Endothelial cell of umbilical vein (primary cell): ENCODE measurements at regions not wholly inside any gene's neighbourhood (a gene's known extent, or its start where the extent isn't known, plus 50 kb on each side); places are given as distances from the start of the nearest gene placed in this dataset.

Experiments
- CTCF ChIP-seq, 2 donors: IDR thresholded peaks; 1 replicate in 1 of 2; 2 replicates in 1 of 2; pipeline ENCODE4 v1.5.1; 2011; ENCODE audit warnings: low read length in 2 of 2, mild to moderate bottlenecking in 2 of 2, moderate library complexity in 2 of 2, control low read depth in 1 of 2, inconsistent platforms in 1 of 2, low read depth in 1 of 2; ENCODE audit not compliant: insufficient read depth in 1 of 2; ENCODE audit errors: extremely low read depth in 1 of 2
- POLR2AphosphoS5 ChIP-seq: IDR thresholded peaks from 2 replicates; pipeline ENCODE4 v1.6.1; 2012; ENCODE audit warnings: low read depth, mild to moderate bottlenecking, control low read depth, low read length, moderate library complexity; ENCODE audit not compliant: insufficient read depth

DNA sequence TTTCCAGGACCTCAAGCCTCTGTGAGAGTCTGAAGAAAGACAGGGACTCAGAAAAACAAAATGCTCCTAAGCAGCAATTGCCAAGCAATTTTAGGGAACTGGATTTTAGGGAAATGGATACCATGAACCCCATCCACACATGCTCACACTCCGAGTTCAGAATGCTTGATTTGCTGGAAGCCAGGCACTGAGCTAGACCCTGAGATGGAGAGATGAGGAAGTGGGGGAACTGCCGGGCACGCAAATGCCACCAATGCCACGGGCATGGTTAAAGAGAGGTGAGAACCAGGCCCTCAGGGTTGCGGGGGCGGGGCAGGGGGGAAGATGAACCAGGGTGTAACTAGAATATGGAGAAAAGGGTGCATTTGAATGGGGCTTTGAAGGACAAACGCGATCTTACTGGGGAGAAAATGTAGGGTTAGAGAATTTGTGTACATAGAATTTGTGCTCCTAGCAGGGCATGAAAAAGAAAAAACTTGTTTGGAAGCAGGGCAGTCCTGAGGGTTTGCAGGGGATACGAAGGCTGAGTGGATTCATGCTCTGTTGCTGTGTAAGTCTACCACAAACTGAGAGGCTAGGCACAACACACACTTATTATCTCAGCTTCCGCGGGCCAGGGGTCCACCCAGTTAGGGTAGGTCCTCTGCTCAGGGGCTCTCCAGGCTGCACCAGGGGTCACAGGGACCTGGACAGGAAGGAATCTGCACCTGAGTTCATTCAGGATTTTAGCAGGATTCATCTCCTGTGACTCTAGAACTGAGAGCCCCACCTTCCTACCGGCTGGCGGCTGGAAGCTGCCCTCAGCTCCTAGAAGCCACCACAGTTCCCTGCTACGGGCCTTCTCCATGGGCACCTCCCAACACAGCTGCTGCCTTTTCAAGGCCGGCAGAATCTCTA lies 108.0 kb downstream of the SNX5 start:
- no peak for TF ChIP-seq CTCF (IDR thresholded peaks at IDR 0.05; ENCODE audit: extremely low read depth in 1 of 2, insufficient read depth in 1 of 2, low read depth in 1 of 2, low read length in 2 of 2)
- TF ChIP-seq POLR2AphosphoS5, result no peak
